ENCODE measurements at regions not wholly inside any gene's neighbourhood (a gene's known extent, or its start where the extent isn't known, plus 50 kb on each side); places are given as distances from the start of the nearest gene placed in this dataset.

- FAIRE-seq (no peak), DNase-seq (ENCODE audit: insufficient read length) (no peak)
- TF ChIP-seq POLR2AphosphoS5 (IDR thresholded peaks at IDR 0.05; ENCODE audit: low read depth, low read length) (no peak), POLR2A (IDR thresholded peaks at IDR 0.05; ENCODE audit: low read depth, low read length) (no peak), TAF1 (IDR thresholded peaks at IDR 0.05; ENCODE audit: borderline replicate concordance, low read depth, low read length) (no peak)
These were observed 75.8 kb upstream of the BCL11A start for GRCh38 chr2:60629305-60629662.

- FAIRE-seq (no peak), DNase-seq (ENCODE audit: insufficient read length) (no peak)
- TF ChIP-seq POLR2AphosphoS5 (IDR thresholded peaks at IDR 0.05; ENCODE audit: low read depth, low read length) = no peak
- no peak for TF ChIP-seq POLR2A (IDR thresholded peaks at IDR 0.05; ENCODE audit: low read depth, low read length)
- no peak for TF ChIP-seq TAF1 (IDR thresholded peaks at IDR 0.05; ENCODE audit: borderline replicate concordance, low read depth, low read length)
These were observed 76.4 kb upstream of the BCL11A start for GRCh38 chr2:60629801-60630385.

GRCh38 chr2:60633615-60634014 is 80.2 kb upstream of the BCL11A start:
- TF ChIP-seq TAF1 (IDR thresholded peaks at IDR 0.05; ENCODE audit: borderline replicate concordance, low read depth, low read length) = no peak
- TF ChIP-seq POLR2A (IDR thresholded peaks at IDR 0.05; ENCODE audit: low read depth, low read length) = no peak
- no peak for TF ChIP-seq POLR2AphosphoS5 (IDR thresholded peaks at IDR 0.05; ENCODE audit: low read depth, low read length)
- DNase-seq (ENCODE audit: insufficient read length) = no peak
- FAIRE-seq = no peak

- TF ChIP-seq POLR2AphosphoS5 (IDR thresholded peaks at IDR 0.05; ENCODE audit: low read depth, low read length) (no peak), POLR2A (IDR thresholded peaks at IDR 0.05; ENCODE audit: low read depth, low read length) (no peak), TAF1 (IDR thresholded peaks at IDR 0.05; ENCODE audit: borderline replicate concordance, low read depth, low read length) (no peak)
- DNase-seq (ENCODE audit: insufficient read length) = no peak
These were observed 81.0 kb upstream of the BCL11A start for GRCh38 chr2:60634438-60634837.

GRCh38 chr2:60641811-60642788 is 88.6 kb upstream of the BCL11A start:
- DNase-seq (ENCODE audit: insufficient read length) (no peak), FAIRE-seq (no peak)
- TF ChIP-seq TAF1 (IDR thresholded peaks at IDR 0.05; ENCODE audit: borderline replicate concordance, low read depth, low read length) = no peak
- no peak for TF ChIP-seq POLR2AphosphoS5 (IDR thresholded peaks at IDR 0.05; ENCODE audit: low read depth, low read length)
- no peak for TF ChIP-seq POLR2A (IDR thresholded peaks at IDR 0.05; ENCODE audit: low read depth, low read length)

More at GRCh38 chr2:60634438-60634837, 81.0 kb upstream of the BCL11A start:
- FAIRE-seq = no peak

GRCh38 chr2:60643747-60644146 is 90.3 kb upstream of the BCL11A start:
- TF ChIP-seq POLR2AphosphoS5 (IDR thresholded peaks at IDR 0.05; ENCODE audit: low read depth, low read length) (no peak), TAF1 (IDR thresholded peaks at IDR 0.05; ENCODE audit: borderline replicate concordance, low read depth, low read length) (no peak), POLR2A (IDR thresholded peaks at IDR 0.05; ENCODE audit: low read depth, low read length) (no peak)
- no peak for FAIRE-seq
- DNase-seq (ENCODE audit: insufficient read length) = no peak

- FAIRE-seq (no peak), DNase-seq (ENCODE audit: insufficient read length) (no peak)
- no peak for TF ChIP-seq POLR2AphosphoS5 (IDR thresholded peaks at IDR 0.05; ENCODE audit: low read depth, low read length)
- TF ChIP-seq TAF1 (IDR thresholded peaks at IDR 0.05; ENCODE audit: borderline replicate concordance, low read depth, low read length) = no peak
- no peak for TF ChIP-seq POLR2A (IDR thresholded peaks at IDR 0.05; ENCODE audit: low read depth, low read length)
These were observed 91.5 kb upstream of the BCL11A start for GRCh38 chr2:60644951-60645350.

GRCh38 chr2:60648191-60648590 is 94.7 kb upstream of the BCL11A start:
- no peak for FAIRE-seq
- DNase-seq (ENCODE audit: insufficient read length) = no peak
- TF ChIP-seq POLR2A (IDR thresholded peaks at IDR 0.05; ENCODE audit: low read depth, low read length) (no peak), TAF1 (IDR thresholded peaks at IDR 0.05; ENCODE audit: borderline replicate concordance, low read depth, low read length) (no peak), POLR2AphosphoS5 (IDR thresholded peaks at IDR 0.05; ENCODE audit: low read depth, low read length) (no peak)

GRCh38 chr2:60649721-60650120 is 96.3 kb upstream of the BCL11A start:
- no peak for DNase-seq (ENCODE audit: insufficient read length)
- TF ChIP-seq POLR2AphosphoS5 (IDR thresholded peaks at IDR 0.05; ENCODE audit: low read depth, low read length) (no peak), TAF1 (IDR thresholded peaks at IDR 0.05; ENCODE audit: borderline replicate concordance, low read depth, low read length) (no peak), POLR2A (IDR thresholded peaks at IDR 0.05; ENCODE audit: low read depth, low read length) (no peak)
- FAIRE-seq = no peak

GRCh38 chr2:60652832-60653340 is 99.4 kb upstream of the BCL11A start:
- FAIRE-seq = no peak
- DNase-seq (ENCODE audit: insufficient read length) = no peak
- TF ChIP-seq POLR2A (IDR thresholded peaks at IDR 0.05; ENCODE audit: low read depth, low read length) = no peak
- TF ChIP-seq TAF1 (IDR thresholded peaks at IDR 0.05; ENCODE audit: borderline replicate concordance, low read depth, low read length) = no peak

GRCh38 chr2:60657673-60658072 is 98.4 kb upstream of the PAPOLG start:
- TF ChIP-seq POLR2AphosphoS5 (IDR thresholded peaks at IDR 0.05; ENCODE audit: low read depth, low read length) (no peak), TAF1 (IDR thresholded peaks at IDR 0.05; ENCODE audit: borderline replicate concordance, low read depth, low read length) (no peak), POLR2A (IDR thresholded peaks at IDR 0.05; ENCODE audit: low read depth, low read length) (no peak)
- FAIRE-seq (no peak), DNase-seq (ENCODE audit: insufficient read length) (no peak)
